Prostate gland (tissue), 2 donors: ENCODE measurements at regions not wholly inside any gene's neighbourhood (a gene's known extent, or its start where the extent isn't known, plus 50 kb on each side); places are given as distances from the start of the nearest gene placed in this dataset.

Experiments used
- POLR2A ChIP-seq: fragments of 450-650 bp; IDR thresholded peaks from one replicate; pipeline ENCODE4 v1.6.1; 2016; ENCODE audit warnings: antibody characterized with exemption, mild to moderate bottlenecking
- POLR2AphosphoS5 ChIP-seq: sonication (generic); formaldehyde crosslinking; IDR thresholded peaks from one replicate; pipeline ENCODE4 v1.6.1; 2017; ENCODE audit warnings: antibody characterized with exemption
- TF ChIP-seq, protein P1 (sequence below), 4 experiments: fragments of 200-600 bp in 2 of 4; fragments of 450-650 bp in 2 of 4; sonication (generic) in 2 of 4; IDR thresholded peaks; 1 replicate in 3 of 4; 2 replicates in 1 of 4; pipeline ENCODE4 v1.5.1; 2016 to 2019; ENCODE audit warnings: antibody characterized with exemption in 4 of 4, mild to moderate bottlenecking in 2 of 4, moderate library complexity in 2 of 4

DNA sequence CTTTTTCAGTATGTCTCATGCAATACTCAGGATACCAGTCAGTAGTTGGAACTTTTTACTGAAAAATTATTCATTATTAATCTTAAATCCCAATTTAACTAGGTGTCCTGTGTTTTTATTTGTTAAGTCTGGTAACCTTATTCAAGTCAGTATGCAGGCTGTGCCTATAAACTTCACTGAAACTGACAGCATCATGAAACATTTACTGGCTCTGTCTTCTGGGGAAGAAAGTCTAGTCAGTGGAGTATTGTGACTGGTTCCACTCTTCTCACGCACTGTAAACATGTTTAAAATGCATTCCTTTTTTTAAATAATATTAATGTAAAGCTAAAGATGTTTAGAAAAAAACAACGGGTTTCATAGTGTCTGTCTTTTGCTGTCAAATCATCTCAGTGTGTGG, 739.7 kb downstream of the LTN1 start:
- TF ChIP-seq, protein P1, sequence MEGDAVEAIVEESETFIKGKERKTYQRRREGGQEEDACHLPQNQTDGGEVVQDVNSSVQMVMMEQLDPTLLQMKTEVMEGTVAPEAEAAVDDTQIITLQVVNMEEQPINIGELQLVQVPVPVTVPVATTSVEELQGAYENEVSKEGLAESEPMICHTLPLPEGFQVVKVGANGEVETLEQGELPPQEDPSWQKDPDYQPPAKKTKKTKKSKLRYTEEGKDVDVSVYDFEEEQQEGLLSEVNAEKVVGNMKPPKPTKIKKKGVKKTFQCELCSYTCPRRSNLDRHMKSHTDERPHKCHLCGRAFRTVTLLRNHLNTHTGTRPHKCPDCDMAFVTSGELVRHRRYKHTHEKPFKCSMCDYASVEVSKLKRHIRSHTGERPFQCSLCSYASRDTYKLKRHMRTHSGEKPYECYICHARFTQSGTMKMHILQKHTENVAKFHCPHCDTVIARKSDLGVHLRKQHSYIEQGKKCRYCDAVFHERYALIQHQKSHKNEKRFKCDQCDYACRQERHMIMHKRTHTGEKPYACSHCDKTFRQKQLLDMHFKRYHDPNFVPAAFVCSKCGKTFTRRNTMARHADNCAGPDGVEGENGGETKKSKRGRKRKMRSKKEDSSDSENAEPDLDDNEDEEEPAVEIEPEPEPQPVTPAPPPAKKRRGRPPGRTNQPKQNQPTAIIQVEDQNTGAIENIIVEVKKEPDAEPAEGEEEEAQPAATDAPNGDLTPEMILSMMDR (IDR thresholded peaks at IDR 0.05) = no peak
- TF ChIP-seq POLR2A (no peak), POLR2AphosphoS5 (peak; percentile 45)
